NCI-H2107 treated with DMSO at 0.1 percent for 48 hours (cell line): ENCODE measurements at regions not wholly inside any gene's neighbourhood (a gene's known extent, or its start where the extent isn't known, plus 50 kb on each side); places are given as distances from the start of the nearest gene placed in this dataset.

Experiments
- DNase-seq: peaks from one replicate; lab custom pipeline; 2025; ENCODE audit not compliant: unreplicated experiment; lab: John Stamatoyannopoulos, UW

DNA sequence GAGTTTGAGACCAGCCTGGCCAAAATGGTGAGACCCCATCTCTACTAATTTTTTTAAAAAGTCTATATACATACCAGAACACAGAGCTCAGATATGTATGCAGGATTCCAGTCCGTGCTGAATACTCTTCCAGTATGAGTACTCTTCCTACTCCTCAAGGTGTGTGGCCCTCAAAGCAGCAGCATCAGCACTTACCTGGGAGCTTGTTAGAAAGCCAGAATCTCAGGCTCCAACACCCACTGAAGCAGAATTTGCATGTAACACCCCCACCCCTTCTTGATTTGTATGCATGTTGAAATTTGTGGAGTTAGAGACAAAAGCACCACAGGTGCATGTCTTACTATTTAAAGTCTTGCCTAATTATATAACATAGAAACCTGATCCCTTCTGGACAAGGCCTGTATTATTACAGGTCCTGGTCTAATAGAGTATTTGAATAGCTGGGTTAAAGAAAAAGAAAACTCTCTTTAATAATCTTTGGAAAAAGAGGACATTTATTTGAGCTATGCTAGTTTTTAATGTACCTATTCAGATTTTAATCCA, 50.3 kb upstream of the NFE2L2 start:
- DNase-seq, result no peak

DNA sequence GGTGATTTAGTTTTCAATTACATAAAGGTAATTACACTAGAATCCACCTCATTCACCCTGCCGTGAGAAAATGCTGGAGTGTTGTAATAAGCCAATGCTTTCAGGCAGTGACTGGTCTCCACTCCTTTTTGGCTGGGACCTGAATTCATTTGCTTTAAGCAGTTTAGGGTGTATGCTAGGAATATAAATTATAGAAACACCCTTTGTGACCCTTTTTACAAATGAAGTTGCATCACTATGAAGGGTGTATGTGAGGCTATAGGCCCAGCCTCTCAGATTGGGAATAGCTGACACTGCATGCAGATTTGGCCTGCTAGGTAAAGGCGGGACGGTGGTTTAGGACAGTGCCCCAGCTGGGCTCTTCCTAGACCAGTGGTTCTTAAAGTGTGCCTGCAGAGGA, 50.8 kb upstream of the NFE2L2 start:
- DNase-seq, result no peak

DNA sequence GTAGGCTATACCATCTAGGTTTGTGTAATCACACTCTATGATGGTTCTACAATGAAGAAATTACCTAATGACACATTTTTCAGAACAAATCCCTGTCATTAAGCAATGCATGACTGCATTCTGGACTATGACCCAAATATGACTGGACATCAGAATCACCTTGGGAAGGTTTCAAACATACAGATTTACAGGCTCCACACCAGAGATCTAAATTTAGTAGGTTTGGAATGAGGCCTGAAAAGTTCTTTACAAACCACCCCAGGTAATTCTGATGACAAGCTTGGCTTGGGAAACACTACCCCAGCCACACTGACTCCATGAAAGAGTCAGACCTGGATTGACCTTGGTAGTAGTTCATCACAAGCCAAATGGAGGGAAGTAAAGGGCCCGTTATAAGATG, 52.2 kb upstream of the NFE2L2 start:
- no peak for DNase-seq

DNA sequence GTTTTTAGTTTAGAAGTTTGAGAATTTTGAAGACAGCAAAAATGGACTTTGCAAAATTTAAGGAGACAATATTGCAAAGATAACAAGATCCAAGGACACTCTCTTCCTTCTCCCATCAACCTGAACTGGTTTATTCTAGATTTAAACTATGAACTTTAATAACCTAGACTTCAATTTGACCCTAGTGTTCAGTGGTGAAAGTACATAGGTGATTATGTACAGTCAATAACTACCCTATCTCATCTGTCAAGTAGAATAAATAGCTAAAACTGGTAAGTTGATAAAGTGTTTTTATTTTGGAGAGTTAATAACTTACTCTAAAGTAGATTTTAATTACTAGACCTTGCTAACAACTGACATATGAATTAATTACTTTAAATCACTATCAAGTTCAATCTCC, 52.9 kb upstream of the NFE2L2 start:
- DNase-seq, result no peak

DNA sequence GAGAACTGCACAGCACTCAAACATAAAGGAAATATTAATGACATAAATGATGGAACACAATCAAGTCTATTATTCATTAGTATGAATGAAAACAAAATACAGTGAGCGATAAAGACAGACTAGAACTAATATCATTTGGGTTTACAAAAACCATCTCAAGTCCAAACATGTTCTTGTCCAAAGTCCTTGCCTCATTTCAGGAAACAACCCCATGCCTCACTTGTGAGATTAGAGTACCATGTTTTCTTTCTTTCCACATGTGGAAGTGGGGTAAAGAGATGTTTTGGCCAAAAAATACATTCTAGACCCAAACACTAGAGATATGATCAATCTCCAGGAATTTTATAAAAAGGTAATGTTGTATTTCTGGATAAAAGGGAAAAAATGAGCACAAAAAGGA, 53.3 kb upstream of the NFE2L2 start:
- no peak for DNase-seq

DNA sequence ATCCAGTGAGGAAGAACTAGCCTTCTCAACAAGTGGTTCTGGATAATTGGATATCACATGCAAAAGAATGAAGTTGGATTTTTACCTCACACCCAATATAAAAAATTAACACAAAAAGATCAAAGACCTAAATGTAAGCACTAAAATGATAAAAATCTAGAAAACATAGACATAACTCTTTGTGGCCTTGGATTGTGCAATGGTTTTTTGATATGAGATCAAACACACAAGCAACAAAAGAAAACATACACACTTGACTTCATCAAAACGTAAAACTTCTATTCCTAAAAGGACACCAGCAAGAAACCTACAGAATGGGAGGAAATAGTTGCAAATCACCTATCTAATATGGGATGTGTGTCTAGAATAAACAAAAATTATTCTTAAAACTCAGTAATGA, 54.1 kb upstream of the NFE2L2 start:
- no peak for DNase-seq

DNA sequence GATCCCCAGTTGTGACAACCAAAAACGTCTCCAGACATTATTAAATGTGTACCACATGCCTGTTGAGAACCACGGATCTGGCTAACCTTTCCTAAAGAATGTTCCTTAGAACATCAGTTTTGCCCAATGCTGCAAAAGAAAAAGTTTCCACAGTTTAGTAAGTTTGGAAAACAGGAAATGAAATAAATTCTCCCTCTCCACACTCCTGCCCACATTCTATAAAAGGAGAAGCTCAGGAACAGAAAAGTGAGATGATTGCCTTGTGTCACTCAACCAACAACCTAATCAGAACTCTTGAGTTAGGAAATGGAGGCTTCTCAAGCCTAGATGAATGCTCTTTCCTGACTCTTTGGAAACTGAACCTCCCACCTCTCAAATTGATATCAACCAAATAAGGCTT, 56.1 kb upstream of the NFE2L2 start:
- DNase-seq, result no peak

DNA sequence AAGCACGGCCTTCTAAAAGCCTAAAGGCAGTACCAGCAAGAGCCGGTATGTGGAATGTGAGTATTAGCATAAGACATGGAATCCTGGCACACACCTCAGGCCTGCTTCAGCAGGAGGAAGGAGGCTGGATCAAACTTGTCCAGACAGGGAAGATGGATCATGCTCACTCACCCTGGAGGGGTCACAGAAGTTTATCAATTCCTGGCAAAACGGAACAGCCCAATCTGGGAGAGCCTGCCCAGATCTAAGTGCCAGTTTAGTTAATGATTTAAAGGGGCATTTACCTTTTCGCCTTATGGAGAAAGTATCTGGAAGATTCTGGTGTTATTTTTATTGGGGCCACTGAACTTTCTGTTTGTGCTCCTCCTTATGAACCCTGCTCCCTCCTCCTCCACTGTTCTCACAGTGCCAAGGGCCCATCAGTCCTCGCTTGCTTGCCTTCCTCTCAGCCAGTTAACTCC, 58.3 kb upstream of the NFE2L2 start:
- no peak for DNase-seq

DNA sequence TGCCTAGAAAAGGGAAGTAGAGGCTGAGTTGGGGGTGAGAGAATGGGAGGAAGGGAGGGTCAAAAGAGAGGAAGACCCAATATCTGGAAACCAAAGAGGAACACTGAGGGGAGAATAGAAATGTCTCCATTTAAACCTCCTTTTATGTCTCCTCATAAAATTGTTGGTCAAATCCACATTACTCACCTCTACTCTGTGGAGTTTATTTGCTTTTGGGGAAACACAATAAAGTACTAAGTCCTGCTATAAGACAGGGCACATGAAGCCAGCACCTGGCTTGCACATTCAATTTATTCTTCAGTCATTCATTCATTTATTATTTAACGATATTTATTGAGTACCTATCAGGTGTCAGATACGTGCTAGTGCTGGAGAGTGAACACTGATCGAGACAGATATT, 60.3 kb upstream of the NFE2L2 start:
- DNase-seq, result no peak

DNA sequence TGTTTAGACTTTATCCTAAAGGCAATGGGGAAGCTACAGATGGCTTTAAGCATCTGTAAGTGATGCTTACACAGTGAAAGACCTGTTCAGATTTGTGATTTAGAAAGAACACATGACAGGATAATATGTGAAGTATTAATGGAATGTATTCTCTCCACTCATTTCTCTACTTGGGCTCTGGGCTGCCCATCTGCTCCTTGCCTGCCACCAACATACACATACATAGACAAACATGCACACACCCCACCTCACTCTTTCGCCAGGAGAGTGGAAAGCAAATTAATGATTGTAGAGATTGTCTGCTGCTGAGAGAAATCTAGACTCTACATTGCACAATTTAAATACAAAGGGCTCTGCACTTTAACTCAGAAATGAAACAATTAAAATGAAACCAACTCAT, 61.0 kb upstream of the NFE2L2 start:
- DNase-seq, result no peak

DNA sequence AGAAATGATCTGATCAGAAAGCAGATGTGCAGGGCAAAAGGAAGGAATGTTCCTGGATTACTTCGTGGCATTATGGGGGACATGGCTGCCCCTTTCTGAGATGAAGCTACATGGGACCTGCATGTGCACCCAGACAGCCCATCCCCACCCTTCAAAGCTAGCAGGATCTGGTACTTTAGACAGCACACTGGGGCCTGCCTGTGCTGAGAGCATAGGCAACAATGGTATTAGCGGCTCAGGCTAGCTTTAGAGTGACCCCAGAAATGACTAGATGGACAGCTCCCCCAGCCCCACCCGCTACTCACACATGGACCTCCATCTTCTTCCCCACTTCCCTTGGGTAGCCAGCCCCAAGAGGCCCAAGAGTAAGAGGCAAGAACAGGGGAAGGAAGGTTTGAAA, 61.5 kb upstream of the NFE2L2 start:
- DNase-seq, result no peak

DNA sequence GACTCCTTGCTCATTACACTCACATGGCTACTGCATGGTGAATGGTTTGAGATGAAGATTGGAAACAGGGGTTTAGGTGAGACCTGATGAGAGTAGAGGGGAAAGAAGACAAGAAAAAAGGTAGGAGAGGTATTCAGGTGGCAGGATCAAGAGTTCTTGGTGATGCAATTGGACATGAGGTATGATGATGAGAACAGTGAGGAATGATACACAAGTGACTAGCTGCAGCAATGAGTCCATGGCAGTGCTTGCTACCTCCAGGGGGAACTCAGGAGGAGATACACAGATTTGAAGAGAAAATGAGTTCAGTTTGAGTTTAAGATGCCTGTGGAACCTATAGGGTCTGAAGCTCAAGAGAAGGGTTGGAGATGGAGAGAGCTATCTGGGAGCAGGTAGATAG, 62.1 kb upstream of the NFE2L2 start:
- DNase-seq, result no peak

DNA sequence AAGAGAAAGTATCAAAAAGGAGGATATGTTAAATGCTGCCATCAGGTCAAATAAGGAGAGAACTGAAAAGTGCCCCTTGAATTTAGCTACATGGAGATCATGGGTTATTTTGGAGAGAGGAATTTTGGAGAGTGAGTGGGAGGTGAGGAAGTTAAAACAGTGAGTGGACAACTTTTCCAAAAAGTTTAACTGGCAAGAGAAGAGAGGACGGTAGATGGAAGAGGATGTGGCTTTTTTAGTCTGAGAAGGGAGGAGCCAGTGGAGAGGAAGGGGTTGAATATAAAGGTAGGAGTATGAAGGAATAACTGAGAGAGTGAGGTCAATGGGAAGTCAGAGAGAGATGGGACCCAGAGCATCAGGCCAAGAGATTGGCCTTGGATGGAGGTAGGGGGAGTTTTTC, 62.5 kb upstream of the NFE2L2 start:
- DNase-seq, result no peak

DNA sequence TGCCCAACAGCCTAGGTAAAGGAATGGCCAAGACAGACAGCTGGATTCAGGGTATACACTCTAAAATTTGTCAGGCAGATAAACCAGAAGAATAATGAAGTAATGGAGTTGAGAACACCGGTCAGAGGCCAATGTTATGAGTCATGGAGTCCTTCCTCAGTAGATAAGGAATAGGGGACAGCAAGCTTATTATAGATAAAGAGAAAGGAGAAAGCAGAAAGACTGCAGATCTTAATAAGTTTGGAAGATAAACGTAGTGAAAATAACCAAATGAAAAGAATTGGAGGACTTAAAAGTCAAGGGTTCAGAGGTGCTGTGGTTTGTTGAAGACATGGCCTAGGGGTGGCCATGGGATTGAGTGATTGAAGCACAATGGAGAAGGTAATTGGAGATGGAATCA, 63.5 kb upstream of the NFE2L2 start:
- no peak for DNase-seq

DNA sequence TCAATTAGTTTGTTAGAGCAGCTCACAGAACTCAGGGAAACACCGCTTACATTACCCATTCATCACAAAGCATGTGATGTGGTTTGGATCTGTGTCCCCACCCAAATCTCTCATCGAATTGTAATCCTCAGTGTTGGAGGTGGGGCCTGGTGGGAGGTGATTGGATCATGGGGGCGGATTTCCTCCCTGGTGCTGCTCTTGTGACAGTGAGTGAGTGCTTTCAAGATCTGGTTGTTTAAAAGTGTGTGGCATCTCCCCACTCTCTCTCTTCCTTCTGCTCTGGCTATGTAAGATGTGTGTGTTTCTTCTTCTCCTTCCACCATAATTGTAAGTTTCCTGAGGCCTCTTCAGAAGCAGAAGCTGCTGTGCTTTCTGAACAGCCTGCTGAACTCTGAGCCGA, 63.5 kb upstream of the AGPS start:
- no peak for DNase-seq

DNA sequence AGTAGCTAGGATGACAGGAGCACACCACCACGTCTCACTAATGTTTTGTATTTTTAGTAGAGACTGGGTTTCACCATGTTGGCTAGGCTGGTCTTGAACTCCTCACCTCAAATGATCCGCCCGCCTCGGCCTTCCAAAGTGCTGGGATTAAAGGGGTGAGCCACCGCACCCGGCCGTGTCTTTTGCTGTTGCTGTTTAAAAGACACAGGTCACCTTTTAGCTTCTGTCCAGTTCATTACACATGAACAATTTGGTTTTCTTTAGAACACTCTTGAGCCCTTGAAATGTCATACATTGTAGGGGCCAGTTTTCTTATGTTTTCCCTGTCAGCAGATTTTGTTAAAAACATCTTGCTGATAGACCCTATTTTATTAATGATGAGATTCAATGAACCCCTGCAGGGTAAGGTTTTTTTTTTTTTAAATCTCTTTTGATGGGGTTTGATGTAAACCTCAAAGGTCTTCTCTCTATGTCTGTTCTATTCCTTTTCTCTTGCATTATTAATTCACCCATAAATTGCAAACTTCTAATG, 61.0 kb upstream of the AGPS start:
- no peak for DNase-seq

DNA sequence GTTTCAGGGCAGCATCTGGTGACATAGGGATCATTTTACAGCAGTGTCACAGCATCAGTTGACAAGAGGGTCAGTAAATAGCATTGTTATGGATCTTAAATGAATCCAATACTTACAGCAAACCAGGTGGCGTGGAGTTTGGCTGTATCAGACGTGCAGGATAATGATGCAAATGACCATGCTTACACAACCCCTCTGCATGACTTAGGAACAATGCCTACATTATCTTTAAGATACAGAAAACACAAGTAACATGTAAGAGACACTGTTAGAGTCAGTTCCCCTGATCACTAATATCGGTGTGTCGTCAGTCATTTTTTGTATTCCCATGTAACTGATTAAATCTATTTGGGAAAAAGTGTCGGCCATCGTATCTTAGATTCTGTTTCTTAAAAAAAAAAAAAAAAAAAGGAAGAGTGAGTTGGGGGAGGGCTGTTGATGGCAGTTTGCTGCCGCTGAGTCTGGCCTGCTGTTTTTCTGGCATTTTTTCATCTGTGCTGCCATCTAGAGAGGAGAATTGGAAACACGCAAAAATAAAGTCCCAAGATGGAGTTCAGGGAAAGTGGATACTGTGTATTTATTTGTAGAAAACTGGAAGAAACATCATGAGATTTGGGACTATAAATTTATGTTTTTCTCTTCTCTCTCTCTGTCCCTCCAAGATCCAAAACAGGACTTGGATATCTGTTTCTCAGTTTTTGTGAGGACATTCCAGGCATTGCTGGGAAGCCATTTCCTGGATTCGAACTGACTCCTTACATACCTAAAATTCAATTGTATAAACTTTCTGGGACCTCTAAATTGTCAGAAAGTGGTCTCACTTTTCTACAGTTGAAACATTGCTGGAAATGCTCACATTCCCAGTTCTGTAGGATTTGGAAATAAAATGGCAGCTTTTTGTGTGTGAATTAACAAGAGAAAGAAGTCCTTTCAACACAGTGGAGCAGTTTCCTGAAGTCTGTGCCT, 60.3 kb upstream of the AGPS start:
- peak; percentile 76 for DNase-seq

DNA sequence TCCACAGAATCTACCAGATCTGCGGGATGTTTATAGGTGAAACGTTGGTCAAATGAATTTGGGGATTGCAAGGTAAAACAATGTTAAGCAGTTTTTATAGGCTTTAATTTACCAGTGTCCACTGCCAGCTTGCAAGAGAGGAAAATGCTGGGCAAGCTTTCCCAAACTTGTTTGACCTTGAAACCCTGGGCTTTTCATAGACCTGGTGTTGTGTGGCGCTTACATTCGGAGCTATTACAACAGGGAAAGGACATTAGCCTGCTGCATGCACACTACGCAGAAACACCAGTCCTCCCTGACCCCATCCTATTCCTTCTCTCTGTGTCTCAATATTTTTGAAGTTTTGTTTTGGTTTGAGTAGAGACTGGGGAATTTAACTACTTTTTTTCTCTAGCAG, 59.6 kb upstream of the AGPS start:
- DNase-seq, result no peak

DNA sequence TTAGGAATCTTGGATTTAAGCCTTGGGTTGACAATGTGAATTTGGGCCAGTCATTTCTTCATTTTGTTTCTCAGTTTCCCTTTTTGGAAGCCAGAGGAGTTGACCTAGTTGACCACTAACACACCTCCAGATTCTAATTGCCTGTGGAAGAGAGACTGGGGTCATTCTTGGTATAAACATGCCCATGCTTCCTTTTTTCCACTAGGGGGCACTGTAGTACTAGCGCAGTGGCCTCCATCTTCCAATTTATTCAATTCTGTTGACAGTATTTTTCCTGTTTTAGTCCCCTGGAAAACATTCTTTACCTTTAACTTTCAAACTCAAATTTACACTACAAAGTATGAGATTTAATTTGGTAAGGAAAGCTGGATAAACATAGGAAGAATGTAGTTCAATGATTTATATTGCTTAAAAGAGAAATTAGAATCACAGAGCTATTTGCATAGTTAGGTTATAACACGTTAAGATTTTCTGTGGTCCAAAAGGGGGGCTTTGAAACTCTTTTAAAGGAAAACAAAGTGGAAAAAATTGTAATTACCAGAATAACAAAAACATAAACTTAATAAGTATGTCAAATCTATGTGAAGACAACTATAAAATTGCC, 57.5 kb upstream of the AGPS start:
- peak; percentile 72 for DNase-seq

DNA sequence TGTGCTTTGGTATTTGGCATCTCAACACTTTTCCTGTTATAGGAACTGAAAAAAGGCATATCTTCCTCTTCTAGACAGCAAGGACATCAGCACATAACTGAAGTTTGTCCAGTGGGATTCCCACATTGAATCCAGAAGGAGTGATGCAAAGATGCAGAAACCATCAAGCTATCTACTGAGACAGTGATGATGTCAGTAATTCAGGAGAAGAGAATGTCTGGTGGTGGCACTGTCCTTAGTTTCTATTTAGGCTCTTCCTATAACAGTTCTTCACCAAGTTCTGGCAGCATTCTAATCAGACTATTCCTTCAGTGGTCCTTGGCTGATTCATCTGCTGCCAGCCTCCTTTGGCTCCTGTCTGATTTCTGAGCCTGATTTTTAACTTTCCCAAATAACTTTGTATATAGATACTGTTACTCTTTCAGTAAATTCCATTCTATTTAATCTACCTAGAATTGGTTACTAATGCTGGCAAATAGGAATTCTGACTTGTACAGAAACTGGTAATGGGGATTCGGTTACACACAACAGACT, 56.6 kb upstream of the AGPS start:
- no peak for DNase-seq

DNA sequence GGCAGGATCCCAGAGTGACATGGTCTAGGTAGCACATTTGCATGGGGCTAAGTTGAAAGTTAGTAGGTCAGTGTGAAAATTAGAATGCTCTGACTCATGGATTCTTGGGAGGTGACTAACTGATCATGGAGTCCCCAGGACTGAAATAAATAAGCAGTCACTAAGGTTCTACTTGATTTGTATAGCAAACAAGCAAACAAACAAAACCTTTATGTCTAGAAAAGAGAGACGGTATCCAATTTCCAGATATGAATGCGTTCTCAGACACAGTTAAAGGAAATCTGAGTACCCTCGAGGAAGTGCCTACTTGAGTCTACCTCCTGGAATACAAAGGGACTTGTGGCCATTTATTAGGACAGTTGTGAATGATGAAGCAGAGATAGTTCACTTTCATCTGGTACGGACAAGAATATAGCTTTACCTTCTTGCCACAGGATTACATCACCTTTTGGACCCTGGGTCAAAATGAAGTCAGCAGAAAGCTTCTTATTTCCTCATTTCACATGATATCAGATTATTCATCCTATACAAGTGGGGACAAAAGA, 54.3 kb upstream of the AGPS start:
- DNase-seq, result peak; percentile 84

DNA sequence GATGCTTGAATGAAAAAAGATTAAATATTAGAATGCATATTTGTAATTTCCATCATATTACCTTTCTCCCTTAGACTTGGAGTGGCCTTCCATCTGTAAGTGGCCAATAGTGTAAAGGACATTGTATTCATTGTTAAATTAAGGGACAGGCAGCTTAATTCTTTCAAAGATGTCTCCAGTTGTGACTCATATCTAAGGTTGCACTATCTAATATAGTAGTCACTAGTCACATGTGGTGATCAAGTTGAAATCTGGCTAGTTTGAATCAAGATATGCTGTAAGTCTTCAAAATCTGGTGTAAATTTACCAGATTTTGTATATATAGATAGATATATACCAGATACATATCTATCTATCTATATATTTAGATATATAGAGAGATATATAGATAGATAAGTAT, 52.4 kb upstream of the AGPS start:
- no peak for DNase-seq
